Ectodermal cell (in vitro differentiated cells): ENCODE measurements at regions not wholly inside any gene's neighbourhood (a gene's known extent, or its start where the extent isn't known, plus 50 kb on each side); places are given as distances from the start of the nearest gene placed in this dataset.
"Not testable (repeated sequence)": the region's sequence is repeated elsewhere in the genome, so short reads cannot be mapped to it uniquely, and the experiment has no call there.

Source experiments
- H3K27ac ChIP-seq: 2 replicates; pipeline ENCODE4 v1.7.0; 2013; ENCODE audit warnings: mild to moderate bottlenecking, low read depth, low read length; ENCODE audit not compliant: insufficient read depth, poor library complexity, severe bottlenecking
- H3K27me3 ChIP-seq: 2 replicates; pipeline ENCODE4 v1.7.0; 2013; ENCODE audit warnings: mild to moderate bottlenecking, low read length; ENCODE audit not compliant: insufficient read depth, control insufficient read depth, poor library complexity, severe bottlenecking
- H3K36me3 ChIP-seq: one replicate; pipeline ENCODE4 v1.7.0; 2013; ENCODE audit warnings: low read length; ENCODE audit not compliant: control insufficient read depth, insufficient read depth
- H3K4me1 ChIP-seq: one replicate; pipeline ENCODE4 v1.7.0; 2013; ENCODE audit warnings: low read length; ENCODE audit not compliant: control insufficient read depth, insufficient read depth
- H3K4me3 ChIP-seq: 2 replicates; pipeline ENCODE4 v1.7.0; 2013; ENCODE audit warnings: low read depth, low read length, control low read depth; ENCODE audit not compliant: insufficient read depth
- H3K9me3 ChIP-seq: 2 replicates; pipeline ENCODE4 v1.7.0; 2013; ENCODE audit warnings: mild to moderate bottlenecking, low read length, moderate library complexity; ENCODE audit not compliant: control insufficient read depth
- WGBS, 2 experiments: methylation state at CpG; one replicate each; pipeline ENCODE4 v1.1.7; 2013; ENCODE audit warnings: missing lambda C conversion rate in 2 of 2; 5-methylcytosine and 5-hydroxymethylcytosine counted together

DNA sequence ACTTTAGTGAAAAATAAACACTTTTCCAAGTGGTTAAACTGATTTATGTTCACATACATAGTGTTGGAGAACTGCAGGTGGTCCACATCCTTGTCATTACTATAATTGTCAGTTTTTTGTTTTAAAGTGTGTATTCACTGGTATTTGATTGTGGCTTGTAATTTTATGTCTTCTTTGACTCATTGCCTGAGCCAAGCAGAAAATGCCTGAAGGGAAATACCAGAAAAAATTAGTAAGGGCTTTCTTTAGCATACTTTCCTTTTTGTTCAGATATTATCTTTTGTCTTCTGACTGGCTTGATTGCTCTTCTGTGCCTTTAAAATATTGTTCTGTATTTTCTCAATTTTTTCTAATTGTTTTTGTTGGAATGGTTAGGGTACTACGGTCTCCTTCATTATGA is 981.3 kb downstream of the C4orf33 start:
- Histone ChIP-seq H3K36me3 (no peaks in the 10 kb centered on the region), H3K27ac (no peak overlapping the region), H3K4me3 (no peak overlapping the region), H3K27me3 (no peaks in the 10 kb centered on the region), H3K9me3 (no peaks in the 10 kb centered on the region), H3K4me1 (no peaks in the 10 kb centered on the region)
- WGBS, 2 experiments: no CpG with 5 or more reads among the region's 1 CpG

- WGBS, 2 experiments: 100% methylated on average over 1 to 2 of the region's 2 CpGs
- H3K9me3 ChIP-seq, H3K4me1 ChIP-seq, H3K27ac ChIP-seq, H3K27me3 ChIP-seq, H3K4me3 ChIP-seq, H3K36me3 ChIP-seq: not testable (repeated sequence)
Observed at GRCh38 chr4:130079027-130079426, 983.1 kb downstream of the C4orf33 start.

DNA sequence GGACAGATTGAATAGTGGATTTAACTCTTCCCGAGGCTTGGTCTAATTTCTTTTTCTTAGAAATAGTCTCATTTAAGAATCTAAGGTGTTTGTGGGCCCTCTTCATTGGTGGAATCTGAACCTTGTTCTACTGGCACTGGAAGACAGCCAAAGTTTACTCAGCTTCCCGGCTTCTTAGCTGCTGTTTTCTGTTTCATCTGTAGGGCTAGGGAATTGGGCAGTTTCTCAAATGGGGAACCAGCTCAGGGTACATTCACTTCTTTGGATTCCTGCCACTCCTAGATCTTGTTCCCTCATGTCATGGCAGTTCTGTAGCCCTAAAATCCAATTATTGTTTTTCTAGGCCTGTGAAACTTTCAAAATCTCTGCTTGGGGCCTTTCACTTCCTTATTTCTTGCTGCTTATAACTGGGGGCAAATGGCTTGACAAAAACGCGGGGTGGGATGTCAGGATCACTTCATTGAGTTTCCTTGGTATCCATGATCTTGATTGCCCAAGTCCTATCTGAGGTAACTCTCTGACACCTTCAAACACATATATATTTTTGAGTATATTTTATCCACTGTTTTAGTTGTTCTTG is 985.0 kb downstream of the C4orf33 start:
- 90 to 93% methylated on average over 4 of the region's 4 CpGs for WGBS, 2 experiments
- Histone ChIP-seq H3K9me3 (no peaks in the 10 kb centered on the region), H3K36me3 (no peaks in the 10 kb centered on the region)

GRCh38 chr4:130090427-130090826 is 994.5 kb downstream of the C4orf33 start:
- no peaks in the 10 kb centered on the region for H3K9me3 ChIP-seq
- H3K4me1 ChIP-seq: peaks cover 3% of the 10 kb centered on the region
- 96 to 97% methylated on average over 22 of the region's 22 CpGs for WGBS, 2 experiments
- no peak overlapping the region for H3K4me3 ChIP-seq
- H3K36me3 ChIP-seq: no peaks in the 10 kb centered on the region
- H3K27me3 ChIP-seq: no peaks in the 10 kb centered on the region
- H3K27ac ChIP-seq: no peak overlapping the region

More for the DNA sequence above, 985.0 kb downstream of the C4orf33 start:
- no peaks in the 10 kb centered on the region for H3K4me1 ChIP-seq
- no peaks in the 10 kb centered on the region for H3K27me3 ChIP-seq
- no peak overlapping the region for H3K4me3 ChIP-seq
- no peak overlapping the region for H3K27ac ChIP-seq

- H3K4me3 ChIP-seq: no peak overlapping the region
- no peaks in the 10 kb centered on the region for H3K36me3 ChIP-seq
- 89 to 95% methylated on average over 8 of the region's 8 CpGs for WGBS, 2 experiments
- H3K4me1 ChIP-seq: no peaks in the 10 kb centered on the region
- no peaks in the 10 kb centered on the region for H3K9me3 ChIP-seq
- no peak overlapping the region for H3K27ac ChIP-seq
- no peaks in the 10 kb centered on the region for H3K27me3 ChIP-seq
Observed at GRCh38 chr4:130092187-130093015, 996.4 kb downstream of the C4orf33 start.

DNA sequence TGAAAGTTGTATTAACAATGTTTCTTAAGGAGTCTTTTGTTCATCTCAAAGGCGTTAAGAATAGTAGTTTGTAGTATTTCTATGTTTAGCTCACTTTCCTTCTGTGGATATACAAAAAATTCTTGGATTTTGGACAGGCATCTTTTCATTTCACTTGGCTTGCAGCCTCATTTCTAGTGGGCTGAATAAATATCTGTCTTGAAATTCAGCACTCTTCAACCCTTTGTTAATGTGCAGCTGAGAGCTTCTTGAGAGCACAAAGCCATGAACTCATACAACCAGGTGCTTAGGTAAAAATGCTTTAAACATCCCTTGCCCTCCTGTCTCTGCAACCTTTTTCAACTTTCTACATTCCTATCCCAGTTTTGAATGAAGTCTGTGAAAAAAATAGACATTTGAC is 1003.2 kb downstream of the C4orf33 start:
- H3K27ac ChIP-seq: no peak overlapping the region
- 88 to 100% methylated on average over 1 of the region's 1 CpG for WGBS, 2 experiments

DNA sequence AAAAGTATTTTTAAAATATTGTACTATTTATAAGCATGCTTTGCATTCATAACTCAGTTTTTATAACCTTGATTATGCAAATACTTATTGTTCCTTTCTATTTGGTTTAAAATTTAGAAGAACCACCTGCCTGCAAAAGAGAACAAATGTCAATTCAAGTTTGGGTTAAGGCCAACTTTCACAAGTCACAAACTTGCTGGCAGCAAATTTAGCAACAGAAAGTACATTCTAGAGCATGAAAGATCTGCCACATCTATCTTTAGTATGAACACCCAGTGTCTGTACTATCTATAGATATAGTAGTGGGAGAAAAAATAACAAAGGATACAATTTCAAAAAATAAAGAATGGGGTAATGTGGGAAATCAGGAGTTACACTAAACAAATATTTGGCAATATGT is 1014.2 kb downstream of the C4orf33 start:
- no peaks in the 10 kb centered on the region for H3K36me3 ChIP-seq
- H3K4me3 ChIP-seq: no peak overlapping the region
- no peak overlapping the region for H3K27ac ChIP-seq
- H3K9me3 ChIP-seq: no peaks in the 10 kb centered on the region
- H3K27me3 ChIP-seq: no peaks in the 10 kb centered on the region
- H3K4me1 ChIP-seq: peaks cover 18% of the 10 kb centered on the region

More for the DNA sequence above, 1003.2 kb downstream of the C4orf33 start:
- Histone ChIP-seq H3K4me3 (no peak overlapping the region), H3K27me3 (no peaks in the 10 kb centered on the region), H3K36me3 (no peaks in the 10 kb centered on the region), H3K9me3 (no peaks in the 10 kb centered on the region), H3K4me1 (no peaks in the 10 kb centered on the region)

- Histone ChIP-seq H3K9me3 (no peaks in the 10 kb centered on the region), H3K27ac (peak overlapping the region; percentile 68), H3K4me1 (peaks cover 18% of the 10 kb centered on the region), H3K27me3 (no peaks in the 10 kb centered on the region), H3K36me3 (no peaks in the 10 kb centered on the region), H3K4me3 (no peak overlapping the region)
- 0 to 11% methylated on average over 1 of the region's 1 CpG for WGBS, 2 experiments
Observed at GRCh38 chr4:130110770-130111169, 1014.8 kb downstream of the C4orf33 start.

GRCh38 chr4:130124066-130124465 is 1028.1 kb downstream of the C4orf33 start:
- no peaks in the 10 kb centered on the region for H3K4me1 ChIP-seq
- H3K27me3 ChIP-seq: no peaks in the 10 kb centered on the region
- H3K27ac ChIP-seq: no peak overlapping the region
- no peaks in the 10 kb centered on the region for H3K36me3 ChIP-seq
- no peak overlapping the region for H3K4me3 ChIP-seq
- 68 to 81% methylated on average over 3 to 4 of the region's 4 CpGs for WGBS, 2 experiments
- no peaks in the 10 kb centered on the region for H3K9me3 ChIP-seq

DNA sequence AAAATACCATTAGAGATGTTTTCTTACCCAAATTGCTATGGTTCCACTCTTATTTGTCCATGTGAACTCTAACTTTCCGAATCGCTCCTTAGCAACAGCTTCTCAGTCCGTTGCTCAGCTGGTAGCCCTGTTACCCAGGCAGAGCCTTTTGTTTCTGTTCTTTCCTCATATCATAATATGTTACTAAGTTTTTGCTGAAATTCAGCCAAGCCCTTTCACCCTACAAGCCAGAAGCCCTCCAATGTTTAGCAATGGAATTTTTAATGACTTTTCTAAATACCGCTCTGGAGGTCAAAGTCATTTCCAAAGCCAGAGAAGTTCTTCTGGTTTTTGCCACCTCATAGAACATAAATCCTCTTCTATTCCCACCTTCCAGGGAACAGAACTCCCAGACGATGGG is 1029.5 kb downstream of the C4orf33 start:
- Histone ChIP-seq H3K27me3 (no peaks in the 10 kb centered on the region), H3K27ac (no peak overlapping the region), H3K9me3 (no peaks in the 10 kb centered on the region), H3K36me3 (no peaks in the 10 kb centered on the region), H3K4me3 (no peak overlapping the region), H3K4me1 (no peaks in the 10 kb centered on the region)
- 85 to 86% methylated on average over 4 of the region's 5 CpGs for WGBS, 2 experiments
